Heart right ventricle (tissue), 16 donors: ENCODE measurements at regions not wholly inside any gene's neighbourhood (a gene's known extent, or its start where the extent isn't known, plus 50 kb on each side); places are given as distances from the start of the nearest gene placed in this dataset.

ENCODE experiments used
- ATAC-seq, 8 donors: fragments of 200-7000 bp; cut with Tn5 transposase; one replicate each; pipeline ENCODE4 v1.9.1; 2020; ENCODE audit warnings: mild to moderate bottlenecking in 8 of 8, moderate library complexity in 8 of 8, moderate number of reproducible peaks in 1 of 8
- DNase-seq, 2 donors: peaks; one replicate each; pipeline ENCODE4 v3.0.0-alpha.2; 2020
- H3K27ac ChIP-seq, 10 donors: fragments of 200-600 bp; sonication (generic) in 2 of 10; one replicate each; pipeline versions ENCODE4 v1.5.0 to v1.8.0; 2020 to 2022; ENCODE audit warnings: mild to moderate bottlenecking in 3 of 10
- H3K27me3 ChIP-seq, 7 donors: fragments of 200-600 bp; one replicate each; pipeline ENCODE4 v1.8.0; 2021 to 2022; ENCODE audit warnings: mild to moderate bottlenecking in 2 of 7
- H3K36me3 ChIP-seq, 9 donors: fragments of 200-600 bp; sonication (generic) in 1 of 9; one replicate each; pipeline versions ENCODE4 v1.5.0 to v1.8.0; 2020 to 2022; ENCODE audit warnings: mild to moderate bottlenecking in 2 of 9
- H3K4me1 ChIP-seq, 9 donors: fragments of 200-600 bp; sonication (generic) in 1 of 9; one replicate each; pipeline versions ENCODE4 v1.5.0 to v1.8.0; 2020 to 2022; ENCODE audit warnings: mild to moderate bottlenecking in 4 of 9
- H3K4me3 ChIP-seq, 10 donors: fragments of 200-600 bp; sonication (generic) in 2 of 10; one replicate each; pipeline versions ENCODE4 v1.5.0 to v1.8.0; 2020 to 2022; ENCODE audit warnings: mild to moderate bottlenecking in 7 of 10, moderate library complexity in 2 of 10
- H3K9me3 ChIP-seq, 11 donors: fragments of 200-600 bp in 10 of 11; sonication (generic) in 2 of 11; one replicate each; pipeline versions ENCODE4 v1.5.0 to v1.8.0; 2013 to 2022; ENCODE audit warnings: mild to moderate bottlenecking in 2 of 11, control low read depth in 1 of 11, moderate library complexity in 1 of 11
- CTCF ChIP-seq, 9 donors: fragments of 200-600 bp; sonication (generic) in 2 of 9; IDR thresholded peaks; one replicate each; pipeline versions ENCODE4 v1.5.0 to v1.8.0; 2021 to 2022; ENCODE audit warnings: antibody characterized with exemption in 9 of 9, mild to moderate bottlenecking in 5 of 9, moderate library complexity in 1 of 9
- WGBS, 2 donors: extraction: QIAGEN DNeasy Blood & Tissue Kit; methylation state at CpG; one replicate each; pipeline ENCODE4 v1.1.7; 2013; ENCODE audit warnings: inconsistent platforms in 1 of 2; 5-methylcytosine and 5-hydroxymethylcytosine counted together
- intact Hi-C, 10 donors: fragments of 100-400 bp; cut with DNase I; formaldehyde crosslinking; loops; one replicate each; pipeline versions ENCODE4 v1.11.1 to v1.14.2; 2022
- donor health status: Arrhythmogenic right ventricular cardiomyopathy.
- donor health status: ischemic (EF 13 %, LVEDD 7.1; RV severe dilation, severe dysfunction).
- donor health status: healthy with polysubstance abuse.
- donor health status: DM: no; HTN: yes; CAD: no.
- donor health status: DM: no; HTN: no; CAD: no.
- donor health status: ischemic (EF 25% LVEDD 6.9; RV normal size, moderate dysfunction).
- donor health status: ischemic (EF 25% LVEDD 5.7; RV mildly dilated, moderate dysfunction).
- donor health status: healthy.
- donor health status: DM: yes; HTN: yes; CAD: no.
- donor health status: Ischemic cardiomyopathy.
- donor health status: ischemic (EF 35%, LVEDD 5.7; RV mildly dilated, moderate dysfunction).
- donor health status: nonischemic (EF 11% LVEDD 7.7; RV severe dilation, severe dysfunction).
- donor health status: DM: yes; HTN: yes; CAD: no.
- donor health status: PGD.
- donor health status: ischemic (EF 29% LVEDD 5.4; RV normal size, mild dysfunction).
- donor health status: nonischemic (EF 23%, LVEDD 6.1; RV moderate dilation, normal function).

GRCh38 chr20:6954219-6954618 lies 186.7 kb downstream of the BMP2 start:
- Histone ChIP-seq H3K9me3 (peaks cover 0 to 31% (median 3%) of the 10 kb centered on the region in 11 donors), H3K4me3 (no peak overlapping the region), H3K4me1 (peaks cover 0 to 9% (median 0%) of the 10 kb centered on the region in 9 donors), H3K36me3 (no peaks in the 10 kb centered on the region), H3K27ac (no peak overlapping the region), H3K27me3 (no peaks in the 10 kb centered on the region)
- no peak for TF ChIP-seq CTCF (IDR thresholded peaks at IDR 0.05)
- no peak for ATAC-seq
- DNase-seq: no peak
- intact Hi-C loops: no loop called here
- WGBS, 2 donors: 56 to 60% methylated on average over 2 of the region's 2 CpGs

GRCh38 chr20:6956056-6956455 lies 188.6 kb downstream of the BMP2 start:
- no peak for DNase-seq
- no peaks in the 10 kb centered on the region for H3K27me3 ChIP-seq
- no peak for ATAC-seq
- no peak overlapping the region for H3K4me3 ChIP-seq
- H3K36me3 ChIP-seq: no peaks in the 10 kb centered on the region
- peaks cover 0 to 9% (median 0%) of the 10 kb centered on the region in 9 donors for H3K4me1 ChIP-seq
- H3K27ac ChIP-seq: no peak overlapping the region
- H3K9me3 ChIP-seq: peaks cover 0 to 22% (median 3%) of the 10 kb centered on the region in 11 donors
- 85 to 86% methylated on average over 2 of the region's 2 CpGs for WGBS, 2 donors
- no peak for TF ChIP-seq CTCF (IDR thresholded peaks at IDR 0.05)
- intact Hi-C loops: no loop called here

GRCh38 chr20:6956574-6956973 lies 189.1 kb downstream of the BMP2 start:
- no peaks in the 10 kb centered on the region for H3K36me3 ChIP-seq
- H3K27me3 ChIP-seq: no peaks in the 10 kb centered on the region
- 49 to 50% methylated on average over 5 of the region's 5 CpGs for WGBS, 2 donors
- peaks cover 0 to 9% (median 0%) of the 10 kb centered on the region in 9 donors for H3K4me1 ChIP-seq
- DNase-seq: no peak
- no peak overlapping the region for H3K27ac ChIP-seq
- no peak overlapping the region for H3K4me3 ChIP-seq
- H3K9me3 ChIP-seq: peaks cover 0 to 17% (median 0%) of the 10 kb centered on the region in 11 donors
- intact Hi-C loops: no loop called here
- ATAC-seq: no peak
- no peak for TF ChIP-seq CTCF (IDR thresholded peaks at IDR 0.05)

- Histone ChIP-seq H3K36me3 (no peaks in the 10 kb centered on the region), H3K27me3 (no peaks in the 10 kb centered on the region), H3K4me3 (no peak overlapping the region), H3K9me3 (no peaks in the 10 kb centered on the region), H3K27ac (no peak overlapping the region), H3K4me1 (peaks cover 0 to 9% (median 0%) of the 10 kb centered on the region in 9 donors)
- 56 to 75% methylated on average over 3 of the region's 3 CpGs for WGBS, 2 donors
- TF ChIP-seq CTCF (IDR thresholded peaks at IDR 0.05): no peak
- ATAC-seq (no peak), DNase-seq (no peak)
- intact Hi-C loops: no loop called here
Observed at GRCh38 chr20:6959900-6960312, 192.4 kb downstream of the BMP2 start.
